ENCODE measurements at regions not wholly inside any gene's neighbourhood (a gene's known extent, or its start where the extent isn't known, plus 50 kb on each side); places are given as distances from the start of the nearest gene placed in this dataset.

DNA sequence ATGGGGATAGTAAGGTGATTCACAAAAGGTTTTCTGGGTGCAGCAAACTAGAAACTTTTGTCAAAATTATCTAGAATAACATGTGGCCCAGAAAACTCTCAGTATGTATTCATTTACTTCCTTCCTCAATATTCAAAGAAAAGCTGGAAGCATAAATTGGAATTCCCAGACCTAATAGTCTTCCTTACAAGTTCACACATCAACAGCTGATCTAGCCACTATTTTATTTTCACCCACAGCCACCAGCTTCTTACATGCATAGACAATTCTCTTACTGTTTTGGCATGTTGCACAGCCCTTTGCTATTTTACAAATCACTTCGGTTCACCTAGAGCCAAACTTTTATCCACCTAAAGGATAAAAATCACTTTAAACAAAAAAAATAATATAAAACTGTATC, 647.8 kb upstream of the CCDC54 start:
- Histone ChIP-seq H3K4me3 (ENCODE audit: low read length) (no peak overlapping the region), H3K9me3 (ENCODE audit: insufficient read depth, low read depth, low read length) (no peaks in the 10 kb centered on the region), H3K27ac (ENCODE audit: low read depth, low read length) (no peak overlapping the region), H3K36me3 (ENCODE audit: insufficient read depth, low read length) (no peaks in the 10 kb centered on the region), H3K9ac (ENCODE audit: low read depth, low read length) (no peak overlapping the region), H3K4me1 (ENCODE audit: insufficient read depth, low read length) (peaks cover 9% of the 10 kb centered on the region), H3K27me3 (ENCODE audit: insufficient read depth, low read length) (no peaks in the 10 kb centered on the region)
- WGBS = 80% methylated on average over 1 of the region's 1 CpG

DNA sequence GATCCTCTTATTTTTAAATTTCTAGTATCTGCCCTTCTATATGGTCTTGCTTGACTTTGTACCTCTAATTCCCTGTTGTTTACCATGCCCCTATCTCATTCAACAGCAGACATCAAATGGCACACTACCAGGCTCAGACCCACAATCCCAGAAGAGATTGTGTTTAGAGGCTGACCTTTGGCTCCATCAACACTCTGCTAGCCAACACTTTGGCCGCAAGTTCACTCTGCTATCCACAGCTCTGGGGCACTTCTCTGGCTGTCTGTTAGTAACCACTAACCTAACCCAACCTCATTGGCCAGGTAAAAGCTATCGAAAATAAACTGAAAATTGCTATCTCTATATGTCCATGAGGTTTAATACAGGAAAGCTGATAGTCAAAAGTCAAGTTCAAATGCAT, 646.0 kb upstream of the CCDC54 start:
- peaks cover 9% of the 10 kb centered on the region for H3K4me1 ChIP-seq (ENCODE audit: insufficient read depth, low read length)
- WGBS = 96% methylated on average over 2 of the region's 2 CpGs
- no peak overlapping the region for H3K4me3 ChIP-seq (ENCODE audit: low read length)
- H3K9me3 ChIP-seq (ENCODE audit: insufficient read depth, low read depth, low read length) = no peaks in the 10 kb centered on the region
- no peak overlapping the region for H3K9ac ChIP-seq (ENCODE audit: low read depth, low read length)
- H3K27ac ChIP-seq (ENCODE audit: low read depth, low read length) = no peak overlapping the region
- no peaks in the 10 kb centered on the region for H3K27me3 ChIP-seq (ENCODE audit: insufficient read depth, low read length)
- no peaks in the 10 kb centered on the region for H3K36me3 ChIP-seq (ENCODE audit: insufficient read depth, low read length)

DNA sequence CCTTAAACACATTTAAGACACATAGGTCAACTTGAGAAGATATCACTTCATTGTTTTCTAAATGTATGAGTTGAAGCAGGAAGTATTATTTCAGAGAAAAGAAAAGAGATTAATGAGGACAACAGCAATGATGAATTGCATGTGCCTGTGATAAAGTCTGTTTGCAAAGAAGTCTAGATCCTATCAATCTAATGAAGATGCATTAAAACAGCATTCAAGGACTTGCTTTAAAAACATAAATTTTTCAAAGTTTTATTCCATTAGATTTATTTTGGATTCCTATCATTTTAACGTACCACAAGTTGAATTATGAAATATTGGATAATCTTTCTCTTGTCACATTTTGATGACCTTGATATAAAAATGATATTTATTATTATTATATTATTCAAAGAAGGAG, 642.5 kb upstream of the CCDC54 start:
- WGBS = no CpG with 5 or more reads among the region's 1 CpG

GRCh38 chr3:106737265-106737664, 640.0 kb upstream of the CCDC54 start:
- 93% methylated on average over 1 of the region's 1 CpG for WGBS
- Histone ChIP-seq H3K27me3 (ENCODE audit: insufficient read depth, low read length) (no peaks in the 10 kb centered on the region), H3K9me3 (ENCODE audit: insufficient read depth, low read depth, low read length) (no peaks in the 10 kb centered on the region), H3K4me1 (ENCODE audit: insufficient read depth, low read length) (peaks cover 9% of the 10 kb centered on the region; the same call in 1 of the 2 replicates), H3K4me3 (ENCODE audit: low read length) (no peak overlapping the region), H3K9ac (ENCODE audit: low read depth, low read length) (no peak overlapping the region), H3K27ac (ENCODE audit: low read depth, low read length) (no peak overlapping the region), H3K36me3 (ENCODE audit: insufficient read depth, low read length) (no peaks in the 10 kb centered on the region)

More for the DNA sequence above, 642.5 kb upstream of the CCDC54 start:
- H3K27ac ChIP-seq (ENCODE audit: low read depth, low read length) = no peak overlapping the region
- no peaks in the 10 kb centered on the region for H3K36me3 ChIP-seq (ENCODE audit: insufficient read depth, low read length)
- no peak overlapping the region for H3K4me3 ChIP-seq (ENCODE audit: low read length)
- H3K9ac ChIP-seq (ENCODE audit: low read depth, low read length) = no peak overlapping the region
- no peaks in the 10 kb centered on the region for H3K27me3 ChIP-seq (ENCODE audit: insufficient read depth, low read length)
- no peaks in the 10 kb centered on the region for H3K4me1 ChIP-seq (ENCODE audit: insufficient read depth, low read length)
- no peaks in the 10 kb centered on the region for H3K9me3 ChIP-seq (ENCODE audit: insufficient read depth, low read depth, low read length)

- H3K4me3 ChIP-seq (ENCODE audit: low read length) = no peak overlapping the region
- no peaks in the 10 kb centered on the region for H3K9me3 ChIP-seq (ENCODE audit: insufficient read depth, low read depth, low read length)
- H3K27me3 ChIP-seq (ENCODE audit: insufficient read depth, low read length) = no peaks in the 10 kb centered on the region
- WGBS = 94% methylated on average over 1 of the region's 1 CpG
- peaks cover 17% of the 10 kb centered on the region; the same call in 1 of the 2 replicates for H3K4me1 ChIP-seq (ENCODE audit: insufficient read depth, low read length)
- H3K9ac ChIP-seq (ENCODE audit: low read depth, low read length) = no peak overlapping the region
- H3K36me3 ChIP-seq (ENCODE audit: insufficient read depth, low read length) = no peaks in the 10 kb centered on the region
- H3K27ac ChIP-seq (ENCODE audit: low read depth, low read length) = no peak overlapping the region
Measured at GRCh38 chr3:106740116-106740515, 637.1 kb upstream of the CCDC54 start.

GRCh38 chr3:106745344-106746168, 631.7 kb upstream of the CCDC54 start:
- 93% methylated on average over 7 of the region's 7 CpGs for WGBS
- H3K4me3 ChIP-seq (ENCODE audit: low read length) = no peak overlapping the region
- no peak overlapping the region for H3K27ac ChIP-seq (ENCODE audit: low read depth, low read length)
- no peaks in the 10 kb centered on the region for H3K9me3 ChIP-seq (ENCODE audit: insufficient read depth, low read depth, low read length)
- no peaks in the 10 kb centered on the region for H3K27me3 ChIP-seq (ENCODE audit: insufficient read depth, low read length)
- H3K9ac ChIP-seq (ENCODE audit: low read depth, low read length) = no peak overlapping the region
- peaks cover 38% of the 10 kb centered on the region for H3K4me1 ChIP-seq (ENCODE audit: insufficient read depth, low read length)
- H3K36me3 ChIP-seq (ENCODE audit: insufficient read depth, low read length) = no peaks in the 10 kb centered on the region

DNA sequence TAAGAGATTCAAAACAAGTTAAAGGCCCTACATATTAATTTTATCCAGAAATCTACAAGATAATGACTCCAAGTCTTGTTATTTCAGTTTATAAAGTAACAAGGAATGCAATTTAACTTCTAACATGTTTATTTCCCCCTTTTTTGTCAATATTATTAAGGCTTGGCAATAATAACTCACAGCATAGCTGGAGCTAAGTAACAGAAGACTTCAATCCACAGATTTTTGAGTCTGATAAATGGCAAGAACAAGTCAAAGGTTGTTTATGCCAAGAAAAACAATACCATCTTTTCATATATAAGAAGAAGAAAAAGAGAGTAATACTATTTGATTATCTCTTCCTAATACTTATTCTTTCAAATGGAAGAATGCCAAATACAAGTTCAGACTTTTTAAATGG, 631.0 kb upstream of the CCDC54 start:
- no peaks in the 10 kb centered on the region for H3K9me3 ChIP-seq (ENCODE audit: insufficient read depth, low read depth, low read length)
- no peak overlapping the region for H3K27ac ChIP-seq (ENCODE audit: low read depth, low read length)
- no peak overlapping the region for H3K9ac ChIP-seq (ENCODE audit: low read depth, low read length)
- no peaks in the 10 kb centered on the region for H3K36me3 ChIP-seq (ENCODE audit: insufficient read depth, low read length)
- no peaks in the 10 kb centered on the region for H3K27me3 ChIP-seq (ENCODE audit: insufficient read depth, low read length)
- H3K4me3 ChIP-seq (ENCODE audit: low read length) = no peak overlapping the region
- peaks cover 38% of the 10 kb centered on the region for H3K4me1 ChIP-seq (ENCODE audit: insufficient read depth, low read length)

- H3K9ac ChIP-seq (ENCODE audit: low read depth, low read length) = no peak overlapping the region
- H3K4me1 ChIP-seq (ENCODE audit: insufficient read depth, low read length) = peaks cover 27% of the 10 kb centered on the region
- no peaks in the 10 kb centered on the region for H3K27me3 ChIP-seq (ENCODE audit: insufficient read depth, low read length)
- H3K36me3 ChIP-seq (ENCODE audit: insufficient read depth, low read length) = no peaks in the 10 kb centered on the region
- H3K9me3 ChIP-seq (ENCODE audit: insufficient read depth, low read depth, low read length) = no peaks in the 10 kb centered on the region
- no peak overlapping the region for H3K4me3 ChIP-seq (ENCODE audit: low read length)
- 81% methylated on average over 8 of the region's 8 CpGs for WGBS
- H3K27ac ChIP-seq (ENCODE audit: low read depth, low read length) = no peak overlapping the region
Measured at GRCh38 chr3:106748472-106749262, 628.6 kb upstream of the CCDC54 start.

DNA sequence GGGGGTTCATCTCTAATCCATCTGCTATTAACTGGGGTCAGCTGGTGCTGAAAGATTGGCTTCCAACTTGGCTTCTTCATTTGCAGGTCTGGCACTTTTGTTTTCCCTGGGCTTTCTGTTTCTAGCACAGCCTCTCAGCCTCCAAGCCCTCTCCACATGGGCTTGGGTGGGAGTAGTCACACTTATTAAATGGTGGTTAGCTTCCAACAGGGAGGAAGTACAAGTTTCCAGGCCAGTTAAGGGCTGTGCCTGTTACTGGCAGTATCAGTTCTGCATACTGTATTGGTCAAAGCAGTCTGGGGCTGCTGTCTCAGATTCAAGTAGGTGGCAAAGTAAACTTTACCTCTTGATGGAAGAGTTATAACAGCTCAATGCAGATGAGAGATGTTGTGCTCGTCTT, 627.1 kb upstream of the CCDC54 start:
- no peaks in the 10 kb centered on the region for H3K36me3 ChIP-seq (ENCODE audit: insufficient read depth, low read length)
- H3K9ac ChIP-seq (ENCODE audit: low read depth, low read length) = no peak overlapping the region
- H3K4me3 ChIP-seq (ENCODE audit: low read length) = no peak overlapping the region
- 83% methylated on average over 1 of the region's 1 CpG for WGBS
- H3K4me1 ChIP-seq (ENCODE audit: insufficient read depth, low read length) = peaks cover 23% of the 10 kb centered on the region
- H3K27me3 ChIP-seq (ENCODE audit: insufficient read depth, low read length) = no peaks in the 10 kb centered on the region
- no peak overlapping the region for H3K27ac ChIP-seq (ENCODE audit: low read depth, low read length)
- H3K9me3 ChIP-seq (ENCODE audit: insufficient read depth, low read depth, low read length) = peaks cover 2% of the 10 kb centered on the region; the same call in 1 of the 2 replicates

GRCh38 chr3:106755336-106755735, 621.9 kb upstream of the CCDC54 start:
- no peaks in the 10 kb centered on the region for H3K4me1 ChIP-seq (ENCODE audit: insufficient read depth, low read length)
- H3K27ac ChIP-seq (ENCODE audit: low read depth, low read length) = no peak overlapping the region
- H3K4me3 ChIP-seq (ENCODE audit: low read length) = no peak overlapping the region
- H3K9me3 ChIP-seq (ENCODE audit: insufficient read depth, low read depth, low read length) = peaks cover 12% of the 10 kb centered on the region; the same call in 1 of the 2 replicates
- no peak overlapping the region for H3K9ac ChIP-seq (ENCODE audit: low read depth, low read length)
- no peaks in the 10 kb centered on the region for H3K36me3 ChIP-seq (ENCODE audit: insufficient read depth, low read length)
- H3K27me3 ChIP-seq (ENCODE audit: insufficient read depth, low read length) = no peaks in the 10 kb centered on the region
- 85% methylated on average over 2 of the region's 2 CpGs for WGBS

DNA sequence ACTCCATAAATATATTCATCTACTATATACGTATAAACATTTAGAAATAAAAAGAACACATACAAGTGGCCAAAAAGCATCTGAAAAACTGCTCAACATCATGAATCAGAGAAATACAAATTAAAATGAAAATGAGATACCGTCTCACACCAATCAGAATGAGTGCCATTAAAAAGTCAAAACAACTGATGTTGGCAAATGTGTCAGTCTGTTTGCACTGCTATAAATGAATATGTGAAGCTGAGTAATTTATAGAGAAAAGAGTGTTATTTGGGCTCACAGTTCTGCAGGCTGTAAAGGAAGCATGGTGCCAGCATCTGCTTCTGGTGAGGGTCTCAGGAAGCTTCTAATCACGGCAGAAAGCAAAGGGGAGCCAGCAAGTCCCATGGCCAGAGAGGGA, 620.3 kb upstream of the CCDC54 start:
- Histone ChIP-seq H3K27ac (ENCODE audit: low read depth, low read length) (no peak overlapping the region), H3K9ac (ENCODE audit: low read depth, low read length) (no peak overlapping the region), H3K36me3 (ENCODE audit: insufficient read depth, low read length) (no peaks in the 10 kb centered on the region), H3K4me3 (ENCODE audit: low read length) (no peak overlapping the region), H3K4me1 (ENCODE audit: insufficient read depth, low read length) (no peaks in the 10 kb centered on the region), H3K27me3 (ENCODE audit: insufficient read depth, low read length) (no peaks in the 10 kb centered on the region), H3K9me3 (ENCODE audit: insufficient read depth, low read depth, low read length) (peaks cover 12% of the 10 kb centered on the region; the same call in 1 of the 2 replicates)
- WGBS = 97% methylated on average over 3 of the region's 3 CpGs

Measured in HUES64 (cell line).